NCI-H2196 (cell line): ENCODE measurements at regions not wholly inside any gene's neighbourhood (a gene's known extent, or its start where the extent isn't known, plus 50 kb on each side); places are given as distances from the start of the nearest gene placed in this dataset.
A peak's percentile ranks its signal among the peaks of the same experiment; 100 is the strongest.
"Not testable (repeated sequence)": the region's sequence is repeated elsewhere in the genome, so short reads cannot be mapped to it uniquely, and the experiment has no call there.

Experiments used
- DNase-seq: peaks from one replicate; lab custom pipeline; 2025; ENCODE audit not compliant: unreplicated experiment; lab: John Stamatoyannopoulos, UW

DNA sequence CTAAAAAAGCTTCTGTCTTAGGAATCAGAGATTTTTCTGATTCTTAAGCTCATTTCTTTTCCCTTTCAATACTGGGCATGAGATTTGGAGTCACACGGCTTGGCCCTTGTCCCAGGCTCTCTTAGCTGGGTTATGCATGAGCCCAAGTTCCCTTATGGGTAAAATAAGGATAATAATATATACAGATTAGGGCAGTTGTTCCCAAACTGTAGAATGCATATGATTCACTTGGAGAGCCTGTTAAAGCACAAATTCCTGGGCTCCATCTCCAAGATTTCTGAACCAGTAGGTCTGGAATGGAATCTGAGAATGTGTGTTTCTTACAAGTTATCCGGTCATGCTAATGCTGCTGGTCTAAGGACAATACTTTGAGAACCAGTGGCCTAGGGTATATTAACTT, 154.0 kb downstream of the REEP3 start:
- DNase-seq = no peak

DNA sequence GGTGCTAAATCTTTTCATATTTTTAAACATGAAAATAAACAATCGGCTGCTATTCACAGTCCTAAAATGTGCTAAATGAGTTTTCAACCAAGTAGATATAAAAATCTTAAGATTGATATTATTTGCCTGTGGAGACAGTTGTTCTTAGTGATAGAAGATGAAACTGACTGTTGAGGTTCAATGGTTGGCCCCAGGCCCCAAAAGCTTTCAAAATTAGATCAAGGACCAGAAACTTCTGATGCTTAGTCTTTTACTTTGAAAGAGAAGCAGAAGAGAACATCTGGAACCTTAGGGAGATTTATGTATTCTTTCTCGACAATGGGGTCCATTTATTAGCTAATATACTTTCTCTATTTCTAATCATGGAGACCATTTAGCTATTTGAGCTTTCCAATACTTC, 155.8 kb downstream of the REEP3 start:
- DNase-seq = no peak

DNA sequence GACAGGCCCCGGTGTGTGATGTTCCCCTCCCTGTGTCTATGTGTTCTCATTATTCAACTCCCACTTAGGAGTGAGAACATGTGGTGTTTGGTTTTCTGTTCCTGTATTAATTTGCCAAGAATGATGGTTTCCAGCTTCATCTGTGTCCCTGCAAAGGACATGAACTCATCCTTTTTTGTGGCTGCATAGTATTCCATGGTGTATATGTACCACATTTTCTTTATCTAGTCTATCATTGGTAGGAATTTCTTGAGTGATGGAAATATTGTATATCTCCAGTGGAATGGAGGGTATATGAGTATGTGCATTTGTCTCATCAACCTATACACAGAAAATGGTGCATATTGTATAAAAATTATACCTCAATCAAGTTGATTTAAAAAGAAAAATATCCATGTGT, 159.3 kb downstream of the REEP3 start:
- DNase-seq = not testable (repeated sequence)

GRCh38 chr10:63681993-63682697, 160.9 kb downstream of the REEP3 start:
- DNase-seq = no peak

DNA sequence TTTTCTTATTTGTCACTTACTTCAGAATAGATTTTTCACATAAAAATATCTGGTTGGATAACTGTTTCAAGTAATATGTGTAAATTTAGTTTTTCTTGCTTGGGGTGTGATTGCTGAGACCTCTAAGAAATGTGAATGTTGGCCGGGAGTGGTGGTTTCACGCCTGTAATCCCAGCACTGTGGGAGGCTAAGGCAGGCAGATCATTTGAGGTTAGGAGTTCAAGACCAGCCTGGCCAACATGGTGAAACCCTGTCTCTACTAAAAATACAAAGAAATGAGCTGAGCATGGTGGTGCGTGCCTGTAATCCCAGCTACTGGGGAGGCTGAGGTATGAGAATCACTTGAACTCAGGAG, 161.5 kb downstream of the REEP3 start:
- not testable (repeated sequence) for DNase-seq

DNA sequence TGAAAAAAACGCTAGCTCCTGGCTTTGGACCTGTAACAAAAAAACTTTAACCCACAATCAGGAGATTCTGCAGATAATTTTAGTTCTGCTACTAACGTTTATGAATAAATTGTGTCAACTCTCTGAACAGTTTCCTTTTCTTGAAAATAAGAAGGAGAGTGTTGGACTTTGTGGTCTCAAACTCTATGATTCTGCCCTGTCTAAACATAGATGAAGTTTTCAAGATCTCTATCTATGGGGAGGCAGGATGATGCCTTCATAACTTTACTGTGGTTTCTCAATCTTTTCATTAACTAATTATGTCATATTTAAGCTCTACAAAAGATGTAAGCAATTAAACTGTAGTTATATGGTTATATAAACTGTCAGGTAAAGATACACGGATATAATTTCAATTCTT, 162.0 kb downstream of the REEP3 start:
- no peak for DNase-seq

- DNase-seq = no peak
Observed at GRCh38 chr10:63683686-63684085, 162.5 kb downstream of the REEP3 start.

- no peak for DNase-seq
Observed at GRCh38 chr10:63684257-63684936, 163.2 kb downstream of the REEP3 start.

DNA sequence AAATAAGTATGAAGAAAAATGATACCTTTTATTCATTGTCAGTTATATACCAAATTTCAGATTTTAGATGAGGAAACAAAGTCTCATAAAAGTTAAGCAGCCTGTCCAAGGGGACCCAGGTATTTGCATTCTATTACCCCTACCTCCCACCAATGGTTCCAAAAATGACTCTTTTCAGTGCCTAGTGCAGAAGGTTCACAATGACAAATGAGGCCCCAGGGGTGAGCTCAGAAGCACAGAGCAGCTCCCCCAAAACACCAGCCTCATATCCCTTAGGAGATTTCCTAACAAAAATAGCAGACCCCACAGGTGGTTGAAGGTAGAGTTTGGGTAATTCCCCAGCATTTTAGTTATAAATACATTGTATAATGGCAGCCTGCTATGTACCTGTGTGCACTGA, 168.6 kb downstream of the REEP3 start:
- DNase-seq = no peak

DNA sequence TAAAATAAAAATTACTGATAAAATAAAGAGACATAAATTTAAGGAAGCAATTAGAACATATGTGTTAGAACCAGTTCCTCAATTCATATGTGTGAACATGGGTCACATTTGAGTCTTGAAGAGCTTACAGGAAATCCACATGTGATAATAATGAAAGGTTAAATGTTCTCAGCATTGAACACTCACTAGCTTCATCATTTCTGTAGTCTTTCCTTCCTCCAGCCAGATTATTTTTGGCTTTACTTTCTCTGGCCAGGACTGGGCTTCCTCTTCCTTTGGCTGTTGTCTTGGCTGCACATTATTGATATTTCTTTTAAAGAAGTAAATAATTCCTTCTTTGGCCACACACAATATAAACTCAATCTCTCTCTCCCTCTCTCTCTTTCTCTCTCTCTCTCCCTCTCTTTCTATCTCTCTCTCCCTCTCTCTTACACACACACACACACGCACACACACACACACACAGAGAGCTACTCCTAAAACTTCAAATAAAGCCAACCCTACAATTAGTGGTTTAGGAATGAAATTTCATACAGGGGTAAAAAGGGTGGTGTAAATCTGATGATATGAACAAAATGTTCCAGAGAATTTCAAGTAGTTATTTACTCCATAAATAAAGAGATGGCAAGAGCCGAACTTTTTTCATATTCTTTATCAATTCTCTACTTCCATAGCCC, 171.2 kb downstream of the REEP3 start:
- no peak for DNase-seq

DNA sequence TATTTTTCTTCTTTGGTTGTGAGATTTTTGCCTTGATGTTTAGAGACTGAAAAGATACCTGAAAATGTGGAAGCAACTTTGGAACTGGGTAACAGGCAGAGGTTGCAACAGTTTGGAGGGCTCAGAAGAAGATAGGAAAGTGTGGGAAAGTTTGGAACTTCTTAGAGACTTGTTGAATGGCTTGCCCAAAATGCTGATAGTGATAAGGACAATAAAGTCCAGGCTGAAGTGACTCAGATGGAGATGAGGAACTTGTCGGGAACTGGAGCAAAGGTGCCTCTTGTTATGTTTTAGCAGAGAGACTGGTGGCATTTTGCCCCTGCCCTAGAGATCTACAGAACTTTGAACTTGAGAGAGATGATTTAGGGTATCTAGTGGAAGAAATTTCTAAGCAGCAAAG, 171.8 kb downstream of the REEP3 start:
- not testable (repeated sequence) for DNase-seq

- no peak for DNase-seq
Observed at GRCh38 chr10:63696205-63696604, 175.0 kb downstream of the REEP3 start.

- no peak for DNase-seq
Observed at GRCh38 chr10:63697956-63698786, 177.0 kb downstream of the REEP3 start.

DNA sequence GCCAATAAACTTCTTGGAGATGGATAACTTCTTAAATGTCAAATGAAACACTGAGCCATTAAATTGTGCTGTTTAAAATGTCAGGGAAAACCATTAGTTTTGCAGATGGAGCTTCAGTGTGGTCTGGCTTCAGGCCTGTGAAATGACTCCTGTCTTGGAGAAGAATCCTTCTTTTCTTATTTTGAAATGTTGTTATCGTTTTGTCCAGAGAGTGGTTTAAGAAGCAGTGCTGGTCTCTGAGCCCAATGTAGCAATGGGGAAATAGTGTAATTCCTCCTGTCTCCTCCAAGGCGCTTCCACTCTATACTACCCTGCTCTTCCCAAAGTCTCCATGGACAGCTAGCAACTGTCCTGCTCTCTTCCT, 177.6 kb downstream of the REEP3 start:
- DNase-seq = no peak

- DNase-seq = peak; percentile 31
Observed at GRCh38 chr10:63699785-63700613, 178.8 kb downstream of the REEP3 start.

- peak; percentile 23 for DNase-seq
Observed at GRCh38 chr10:63700631-63701156, 179.5 kb downstream of the REEP3 start.

- DNase-seq = peak; percentile 19
Observed at GRCh38 chr10:63702092-63702491, 180.9 kb downstream of the REEP3 start.

DNA sequence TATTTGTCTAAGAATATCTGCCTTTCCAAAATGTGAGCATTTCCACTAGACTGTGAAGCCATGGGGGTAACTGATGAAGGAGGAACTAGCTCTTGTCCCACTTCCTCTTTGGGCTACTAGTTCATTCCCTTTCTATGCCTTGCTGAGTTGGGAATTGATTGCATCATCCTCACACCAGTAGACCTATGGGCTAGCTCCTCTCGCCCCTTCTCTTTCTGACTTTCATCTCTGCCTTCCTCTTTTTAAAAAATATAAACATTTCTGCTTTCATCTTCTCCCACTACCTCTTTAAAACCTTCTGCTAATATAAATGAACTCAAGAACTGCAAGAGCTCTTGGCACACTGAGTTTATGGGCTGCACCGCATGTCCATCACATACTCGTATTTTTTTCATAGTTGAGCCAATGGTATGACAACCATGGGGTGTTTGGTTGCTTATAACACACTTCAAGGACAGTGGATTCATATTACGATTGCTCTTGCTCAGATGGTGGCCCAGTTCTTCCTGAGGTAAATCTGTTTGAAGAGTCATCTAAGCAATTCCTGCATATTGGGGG, 182.0 kb downstream of the REEP3 start:
- DNase-seq = peak; percentile 69

DNA sequence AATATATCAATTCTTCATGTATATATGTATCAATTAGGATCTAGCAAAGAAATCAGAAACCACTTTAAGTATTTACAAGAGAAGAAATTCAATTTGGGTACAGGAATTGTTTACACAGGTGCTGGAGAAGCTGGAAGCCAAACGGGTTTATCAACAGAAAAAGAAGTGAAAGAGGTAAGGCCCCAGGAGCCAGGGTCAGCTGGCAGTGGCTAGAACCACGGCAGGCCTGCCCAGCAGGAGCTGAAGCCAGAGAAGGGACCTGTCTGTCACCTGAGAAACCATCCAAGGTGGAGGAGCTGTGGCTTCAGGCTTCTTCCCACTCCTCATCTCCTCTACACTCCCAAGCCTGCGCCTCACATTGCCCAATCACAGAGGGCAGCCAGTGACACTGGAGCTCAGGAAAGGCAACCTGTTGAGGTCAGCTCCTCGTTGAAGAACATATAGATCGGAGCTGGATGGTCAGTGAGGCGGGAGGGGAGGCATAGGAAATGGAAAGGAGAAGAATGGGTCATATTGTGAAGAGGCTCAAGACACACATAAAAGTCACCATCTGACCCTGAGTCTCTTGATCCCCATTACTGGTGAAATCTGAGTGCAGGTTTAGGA, 182.6 kb downstream of the REEP3 start:
- DNase-seq = peak; percentile 69
